H1 (cell line): ENCODE measurements at regions not wholly inside any gene's neighbourhood (a gene's known extent, or its start where the extent isn't known, plus 50 kb on each side); places are given as distances from the start of the nearest gene placed in this dataset.

Experiments used
- EGR1 ChIP-seq: IDR thresholded peaks from 2 replicates; pipeline ENCODE4 v1.6.1; 2011; ENCODE audit warnings: low read depth, low read length, borderline replicate concordance
- KDM4A ChIP-seq: IDR thresholded peaks from one replicate; pipeline ENCODE4 v1.7.1; 2012; ENCODE audit warnings: low read depth, mild to moderate bottlenecking, moderate library complexity, low read length, inconsistent platforms; ENCODE audit not compliant: severe bottlenecking
- POU5F1 ChIP-seq: IDR thresholded peaks from 2 replicates; pipeline ENCODE4 v1.6.1; 2011; ENCODE audit warnings: low read depth, mild to moderate bottlenecking, low read length, moderate library complexity

GRCh38 chr16:49972280-49972679, 52.7 kb upstream of the CNEP1R1 start (continued):
- no peak for TF ChIP-seq POU5F1
- TF ChIP-seq KDM4A: no peak
- no peak for TF ChIP-seq EGR1
- TF ChIP-seq, all 59 proteins: peak for 0
